HT1080 (cell line): ENCODE measurements at regions not wholly inside any gene's neighbourhood (a gene's known extent, or its start where the extent isn't known, plus 50 kb on each side); places are given as distances from the start of the nearest gene placed in this dataset.

Experiments
- DNase-seq: peaks from one replicate; pipeline ENCODE4 v3.0.0-alpha.2; 2015; ENCODE audit warnings: low read depth

- DNase-seq, result no peak
Measured at GRCh38 chr16:82412770-82413169, 214.0 kb upstream of the CDH13 start.

- DNase-seq, result no peak
Measured at GRCh38 chr16:82405736-82406135, 221.0 kb upstream of the CDH13 start.

- DNase-seq, result no peak
Measured at GRCh38 chr16:82404586-82405315, 222.0 kb upstream of the CDH13 start.

- DNase-seq, result no peak
Measured at GRCh38 chr16:82402665-82403218, 224.0 kb upstream of the CDH13 start.

- DNase-seq, result no peak
Measured at GRCh38 chr16:82400046-82400445, 226.7 kb upstream of the CDH13 start.

- DNase-seq, result no peak
Measured at GRCh38 chr16:82396509-82396908, 226.5 kb upstream of the MPHOSPH6 start.

GRCh38 chr16:82395212-82395611 is 225.2 kb upstream of the MPHOSPH6 start:
- DNase-seq, result no peak

- DNase-seq, result no peak
Measured at GRCh38 chr16:82391690-82392089, 221.7 kb upstream of the MPHOSPH6 start.

- no peak for DNase-seq
Measured at GRCh38 chr16:82389956-82390650, 220.1 kb upstream of the MPHOSPH6 start.

- no peak for DNase-seq
Measured at GRCh38 chr16:82386761-82387160, 216.7 kb upstream of the MPHOSPH6 start.

GRCh38 chr16:82384949-82385348 is 214.9 kb upstream of the MPHOSPH6 start:
- no peak for DNase-seq

- no peak for DNase-seq
Measured at GRCh38 chr16:82384017-82384416, 214.0 kb upstream of the MPHOSPH6 start.

- no peak for DNase-seq
Measured at GRCh38 chr16:82382521-82382920, 212.5 kb upstream of the MPHOSPH6 start.

- no peak for DNase-seq
Measured at GRCh38 chr16:82379551-82379950, 209.5 kb upstream of the MPHOSPH6 start.

GRCh38 chr16:82373976-82374375 is 204.0 kb upstream of the MPHOSPH6 start:
- DNase-seq, result no peak

GRCh38 chr16:82370282-82370681 is 200.3 kb upstream of the MPHOSPH6 start:
- DNase-seq, result no peak

- peak; percentile 50 for DNase-seq
Measured at GRCh38 chr16:82368041-82368440, 198.0 kb upstream of the MPHOSPH6 start.

- no peak for DNase-seq
Measured at GRCh38 chr16:82366462-82366861, 196.4 kb upstream of the MPHOSPH6 start.

- DNase-seq, result no peak
Measured at GRCh38 chr16:82364690-82365089, 194.7 kb upstream of the MPHOSPH6 start.

GRCh38 chr16:82363026-82363816 is 193.2 kb upstream of the MPHOSPH6 start:
- DNase-seq, result no peak

- DNase-seq, result no peak
Measured at GRCh38 chr16:82361885-82362284, 191.9 kb upstream of the MPHOSPH6 start.
